NCI-H748 (cell line): ENCODE measurements at regions not wholly inside any gene's neighbourhood (a gene's known extent, or its start where the extent isn't known, plus 50 kb on each side); places are given as distances from the start of the nearest gene placed in this dataset.
"Not testable (repeated sequence)": the region's sequence is repeated elsewhere in the genome, so short reads cannot be mapped to it uniquely, and the experiment has no call there.

Source experiments
- DNase-seq: peaks from one replicate; lab custom pipeline; 2025; ENCODE audit not compliant: unreplicated experiment; lab: John Stamatoyannopoulos, UW

DNA sequence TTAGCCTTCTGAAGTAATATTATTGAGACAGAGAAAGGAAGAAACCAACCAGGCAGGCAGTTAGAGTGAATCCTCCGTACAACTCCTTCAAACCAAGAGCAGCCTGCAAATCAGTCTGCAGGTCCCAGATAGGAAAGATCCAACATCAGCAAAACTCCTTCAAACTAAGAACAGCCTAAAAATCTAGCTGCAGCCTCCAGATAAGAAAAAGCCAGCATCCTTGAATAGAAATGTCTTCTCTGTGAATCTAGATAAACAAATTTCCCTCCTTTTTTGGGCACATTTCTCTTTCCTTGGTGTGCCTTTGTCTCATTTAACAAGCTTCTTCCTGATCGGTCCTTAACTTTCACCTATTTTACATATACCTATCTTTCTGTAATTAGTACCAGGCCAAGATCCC is 1004.6 kb upstream of the TMEFF2 start:
- no peak for DNase-seq

DNA sequence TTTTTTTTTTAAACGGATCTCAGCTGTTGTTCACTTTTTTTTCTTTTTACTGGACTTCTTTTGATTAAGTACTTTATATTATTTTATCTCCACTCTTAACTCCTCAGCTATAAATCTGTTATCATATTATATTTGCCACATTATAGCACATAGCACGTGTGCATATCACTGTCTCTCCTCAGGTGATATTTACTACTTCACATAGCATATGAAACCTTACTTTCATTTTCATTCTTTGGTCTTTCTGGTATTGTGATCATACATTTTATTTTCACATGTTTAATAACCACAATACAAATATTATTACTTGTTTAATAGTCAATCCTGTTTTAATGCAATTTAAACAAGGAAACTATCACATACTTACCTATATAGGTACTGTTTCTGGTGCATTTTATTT is 993.1 kb upstream of the TMEFF2 start:
- no peak for DNase-seq

DNA sequence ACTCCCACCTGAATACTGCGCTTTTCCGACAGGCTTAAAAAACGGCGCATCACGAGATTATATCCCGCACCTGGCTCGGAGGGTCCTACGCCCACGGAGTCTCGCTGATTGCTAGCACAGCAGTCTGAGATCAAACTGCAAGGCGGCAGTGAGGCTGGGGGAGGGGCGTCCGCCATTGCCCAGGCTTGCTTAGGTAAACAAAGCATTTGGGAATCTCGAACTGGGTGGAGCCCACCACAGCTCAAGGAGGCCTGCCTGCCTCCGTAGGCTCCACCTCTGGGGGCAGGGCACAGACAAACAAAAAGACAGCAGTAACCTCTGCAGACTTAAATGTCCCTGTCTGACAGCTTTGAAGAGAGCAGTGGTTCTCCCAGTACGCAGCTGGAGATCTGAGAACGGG is 976.2 kb upstream of the TMEFF2 start:
- DNase-seq: not testable (repeated sequence)

DNA sequence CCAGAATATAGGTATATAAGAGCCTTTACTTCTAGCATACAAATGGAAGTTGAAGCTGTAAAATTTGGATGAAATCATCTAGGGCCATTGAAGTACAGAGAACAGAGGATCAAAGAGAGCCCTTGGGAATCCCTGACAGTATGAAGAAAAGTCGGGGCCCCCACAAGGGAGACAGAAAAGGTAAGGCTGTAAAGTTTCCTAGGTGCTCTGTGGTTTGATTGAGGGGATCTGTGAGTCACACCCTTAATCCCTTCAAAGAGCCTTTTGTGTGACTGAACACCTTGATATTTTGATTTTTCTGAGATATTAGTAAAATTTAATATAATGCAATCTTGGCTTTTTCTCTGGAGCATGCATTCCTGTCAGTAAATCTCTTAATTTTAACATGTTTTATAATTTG is 961.7 kb upstream of the TMEFF2 start:
- no peak for DNase-seq

DNA sequence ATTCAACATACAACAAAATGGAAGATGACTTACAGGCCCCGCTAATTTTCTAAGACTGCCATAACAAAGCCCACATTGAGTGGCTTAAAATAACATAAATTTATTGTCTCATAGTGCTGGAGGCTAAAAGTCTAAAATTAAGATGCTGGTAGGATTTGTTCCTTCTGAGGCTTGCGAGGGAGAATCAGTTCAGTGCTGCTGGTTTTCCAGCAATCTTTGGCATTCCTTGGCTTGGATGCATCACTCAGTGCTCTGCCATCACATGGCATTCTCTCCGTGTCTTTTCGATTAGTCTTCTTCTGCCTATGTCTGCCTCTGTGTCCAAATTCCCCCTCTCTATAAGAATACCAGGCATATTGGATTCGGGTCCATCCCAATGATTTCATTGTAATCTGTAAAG is 959.3 kb upstream of the TMEFF2 start:
- no peak for DNase-seq

DNA sequence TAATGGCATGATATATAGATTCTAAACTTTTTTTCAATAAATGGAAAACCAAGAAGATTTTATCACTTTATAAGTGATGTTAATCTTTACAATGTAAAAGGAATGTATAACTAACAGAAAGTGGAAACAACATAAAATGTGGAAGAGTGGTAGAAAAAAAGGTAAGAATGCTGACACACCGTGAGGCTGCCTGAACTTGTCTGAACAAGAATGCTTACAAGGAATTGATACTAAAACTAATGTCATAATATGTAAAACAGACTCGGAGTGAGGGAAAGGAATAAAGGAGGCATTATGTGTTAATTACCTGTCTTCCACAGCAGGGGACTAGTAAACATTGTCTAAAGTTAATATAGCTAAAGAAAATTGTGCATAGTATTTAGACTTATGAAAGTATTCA is 958.8 kb upstream of the TMEFF2 start:
- no peak for DNase-seq

DNA sequence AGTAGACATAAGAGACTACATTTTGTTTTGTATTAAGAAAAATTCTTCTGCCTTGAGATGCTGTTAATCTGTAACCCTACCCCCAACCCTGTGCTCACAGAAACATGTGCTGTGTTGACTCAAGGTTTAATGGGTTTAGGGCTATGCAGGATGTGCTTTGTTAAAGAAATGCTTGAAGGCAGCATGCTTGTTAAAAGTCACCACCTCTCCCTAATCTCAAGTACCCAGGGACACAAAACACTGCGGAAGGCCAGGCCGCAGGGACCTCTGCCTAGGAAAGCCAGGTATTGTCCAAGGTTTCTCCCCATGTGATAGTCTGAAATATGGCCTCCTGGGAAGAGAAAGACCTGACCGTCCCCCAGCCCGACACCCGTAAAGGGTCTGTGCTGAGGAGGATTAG is 947.7 kb upstream of the TMEFF2 start:
- not testable (repeated sequence) for DNase-seq

DNA sequence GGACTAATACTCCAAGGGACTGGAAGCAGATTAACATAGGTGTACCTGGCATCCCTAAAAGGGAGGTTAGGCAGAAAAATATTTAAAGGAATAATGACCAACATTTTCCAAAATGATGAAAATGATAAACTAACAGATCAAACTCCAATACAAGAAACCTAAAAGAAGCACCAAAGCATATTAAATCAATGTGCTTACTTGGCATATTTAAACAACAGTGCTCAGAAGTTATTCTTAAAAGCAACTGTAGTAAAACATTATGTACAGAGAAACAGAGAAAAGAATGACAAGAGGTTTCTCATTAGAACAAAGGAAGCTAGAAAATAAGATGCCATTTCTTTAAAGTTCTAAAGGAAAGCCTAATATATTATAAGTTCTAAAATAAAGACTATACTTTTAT is 947.3 kb upstream of the TMEFF2 start:
- no peak for DNase-seq

DNA sequence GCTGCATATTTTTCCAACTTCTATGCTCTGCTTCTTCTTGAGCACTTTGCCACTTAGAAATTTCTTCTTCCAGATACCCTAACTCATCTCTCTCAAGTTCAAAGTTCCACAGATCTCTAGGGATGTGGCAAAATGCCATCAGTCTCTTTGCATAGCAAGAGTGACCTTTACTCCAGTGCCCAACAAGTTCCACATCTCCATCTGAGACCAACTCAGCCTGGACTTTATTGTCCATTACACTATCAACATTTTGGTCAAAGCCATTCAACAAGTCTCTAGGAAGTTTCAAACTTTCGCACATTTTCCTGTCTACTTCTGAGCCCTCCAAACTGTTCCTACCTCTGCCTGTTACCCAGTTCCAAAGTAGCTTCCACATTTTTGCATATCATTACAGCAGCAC is 946.2 kb upstream of the TMEFF2 start:
- not testable (repeated sequence) for DNase-seq

DNA sequence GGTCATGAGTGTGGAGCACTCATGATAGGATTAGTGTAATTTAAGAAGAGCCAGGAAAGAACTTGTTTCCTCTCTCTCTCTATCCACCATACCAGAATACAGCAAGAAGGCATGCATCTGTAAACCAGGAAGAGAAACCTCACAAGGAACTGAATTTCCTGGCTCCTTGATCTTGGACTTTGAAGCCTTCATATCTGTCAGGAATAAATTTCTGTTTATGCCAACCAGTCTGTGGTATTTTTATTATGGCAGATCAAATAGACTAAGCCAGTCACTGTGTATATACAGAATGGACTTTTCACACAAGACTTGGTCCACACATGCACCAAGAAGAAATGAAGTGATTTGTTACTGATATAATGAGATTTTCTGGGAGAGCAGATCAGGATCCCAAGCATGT is 930.1 kb upstream of the TMEFF2 start:
- no peak for DNase-seq

DNA sequence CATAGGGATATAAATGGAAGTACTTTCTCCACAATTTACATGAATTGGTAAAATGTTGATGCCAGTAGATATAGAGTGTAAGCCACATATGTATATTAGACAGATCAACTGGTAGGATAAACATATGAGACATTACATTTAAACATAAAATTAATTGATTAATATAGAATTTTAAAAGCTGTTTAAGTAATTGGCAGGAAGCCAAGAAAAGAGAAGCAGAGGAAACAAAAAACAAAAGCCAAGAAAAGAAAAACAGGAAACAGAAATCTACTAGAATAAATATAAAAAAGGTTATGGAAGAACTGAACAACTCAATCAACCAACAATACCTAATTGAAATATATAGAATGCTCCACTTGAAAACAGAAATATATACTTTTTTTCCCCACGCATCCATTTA is 920.1 kb upstream of the TMEFF2 start:
- DNase-seq: no peak

DNA sequence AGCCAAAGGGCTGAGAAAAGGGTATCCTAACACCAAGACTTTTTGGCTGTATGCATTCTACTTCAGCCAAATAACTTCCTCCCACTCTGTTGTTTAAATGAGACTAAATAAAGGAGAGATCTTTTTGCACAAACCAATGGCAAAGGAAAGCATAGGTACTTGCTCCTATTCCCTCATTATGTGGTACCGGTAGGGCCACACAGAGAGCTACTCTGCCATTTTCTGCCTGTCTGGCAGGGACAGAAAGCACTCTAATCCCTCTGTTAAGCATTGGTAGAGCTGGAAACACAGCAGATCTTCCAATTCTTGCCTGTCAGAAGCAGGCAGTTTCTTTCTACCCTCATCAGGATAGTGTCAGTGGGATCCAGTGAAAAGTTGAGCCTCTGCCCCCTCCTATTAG is 918.3 kb upstream of the TMEFF2 start:
- no peak for DNase-seq

DNA sequence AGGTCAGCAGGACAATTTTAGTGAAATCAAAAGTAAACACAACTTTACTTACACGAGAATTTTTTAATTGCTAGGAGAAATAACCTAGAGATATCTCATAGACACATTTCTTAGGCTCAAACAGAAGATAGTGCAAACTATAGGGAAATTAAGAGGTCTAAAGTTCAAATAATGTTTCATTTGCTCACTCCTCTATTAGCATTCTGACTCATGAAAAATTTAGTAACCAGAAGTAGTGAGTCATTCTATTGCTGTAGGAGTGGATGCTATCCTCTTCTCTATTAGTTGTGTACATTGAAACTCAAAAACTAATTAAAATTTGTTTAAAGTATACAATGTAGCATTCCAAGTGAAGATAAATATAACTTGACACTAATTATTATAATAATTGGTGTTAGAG is 908.3 kb upstream of the TMEFF2 start:
- DNase-seq: no peak

DNA sequence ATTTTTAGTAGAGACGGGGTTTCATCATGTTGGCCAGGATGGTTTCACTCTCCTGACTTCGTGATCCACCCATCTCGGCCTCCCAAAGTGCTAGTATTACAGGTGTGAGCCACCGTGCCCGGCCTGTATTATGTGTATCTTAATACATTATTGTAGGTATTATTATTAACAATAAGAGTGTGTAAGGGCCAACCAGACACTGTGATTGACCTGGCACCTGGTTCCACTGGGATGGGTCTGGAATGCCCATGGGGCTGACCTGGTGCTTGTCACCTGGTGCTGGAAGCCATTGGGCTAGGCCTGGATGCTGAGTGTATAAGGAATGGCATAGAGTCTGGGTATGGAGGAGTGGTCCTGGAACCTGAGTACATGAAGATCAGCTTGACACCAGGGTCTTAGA is 906.9 kb upstream of the TMEFF2 start:
- DNase-seq: no peak

DNA sequence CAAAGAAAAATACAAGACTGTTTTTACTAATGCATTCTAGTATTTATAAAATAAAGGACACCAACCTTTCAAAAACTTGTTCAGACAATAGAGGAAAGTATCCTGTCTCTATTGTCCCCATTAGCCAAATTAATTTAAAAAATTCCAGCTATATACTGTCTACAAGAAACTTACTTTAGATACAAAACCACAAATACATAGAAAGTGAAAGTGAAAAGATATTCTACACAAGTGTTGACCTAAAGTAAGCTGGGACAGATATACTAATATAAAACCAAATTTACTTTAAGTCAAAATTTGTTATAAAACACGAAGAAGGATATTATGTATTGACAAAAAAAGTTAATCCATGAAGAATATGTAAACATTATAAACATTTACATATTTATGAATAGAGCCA is 893.3 kb upstream of the TMEFF2 start:
- no peak for DNase-seq

DNA sequence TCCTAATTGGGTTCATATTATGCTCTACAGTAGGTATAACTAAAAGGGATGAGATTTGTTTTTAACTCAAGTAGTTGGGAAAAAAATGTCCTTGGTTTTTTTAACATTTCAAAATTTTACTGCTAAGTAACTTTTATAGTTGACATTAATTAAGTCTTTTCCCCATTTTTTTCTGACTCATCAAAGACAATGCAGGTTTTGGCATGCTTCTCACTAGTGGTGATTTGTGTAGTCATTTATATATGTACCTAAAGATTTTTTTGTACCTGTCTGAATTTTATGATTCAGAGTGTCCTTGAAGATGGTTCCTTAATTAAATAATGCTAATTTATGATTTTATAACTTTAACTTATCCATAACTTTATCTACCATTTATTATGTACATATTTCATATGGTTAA is 882.3 kb upstream of the TMEFF2 start:
- DNase-seq: no peak

DNA sequence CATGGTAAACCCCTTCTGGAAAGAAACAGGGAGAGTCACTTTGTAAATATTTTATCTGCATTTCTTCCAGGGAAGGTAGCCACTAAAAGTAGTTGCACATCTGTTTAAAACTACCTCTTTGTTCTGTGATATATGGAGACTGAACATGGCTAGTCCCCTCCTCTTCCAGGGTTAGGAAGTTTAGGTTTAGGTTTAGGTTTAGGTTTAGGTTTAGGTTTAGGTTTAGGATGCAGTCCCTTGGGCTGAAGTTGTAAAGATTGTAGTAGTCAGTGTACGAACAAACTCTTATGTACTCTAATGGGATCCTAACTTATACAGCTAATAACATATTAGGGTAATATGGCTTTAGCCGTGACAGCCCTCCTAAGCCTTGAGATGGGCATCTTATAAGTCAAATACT is 880.2 kb upstream of the TMEFF2 start:
- DNase-seq: no peak

DNA sequence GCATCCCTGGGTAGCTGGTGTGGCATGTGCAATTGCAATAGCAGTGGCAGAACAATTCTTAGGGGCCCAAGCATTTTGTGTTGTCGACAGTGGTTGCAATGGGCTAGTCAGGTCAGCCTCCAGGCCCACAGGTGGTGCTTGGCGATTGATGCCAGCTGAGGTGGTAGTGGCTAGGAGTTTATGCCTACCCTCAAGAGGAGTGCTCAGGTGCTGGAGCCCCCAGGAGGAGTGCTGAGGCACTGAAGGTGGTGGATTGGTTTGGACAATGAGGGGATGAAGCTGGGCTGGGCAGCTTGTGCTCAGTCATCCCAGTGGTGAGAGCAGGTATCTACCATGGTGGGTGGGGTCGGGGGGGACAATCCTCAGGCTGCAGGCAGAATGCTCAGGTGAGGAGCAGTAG is 877.9 kb upstream of the TMEFF2 start:
- DNase-seq: no peak

DNA sequence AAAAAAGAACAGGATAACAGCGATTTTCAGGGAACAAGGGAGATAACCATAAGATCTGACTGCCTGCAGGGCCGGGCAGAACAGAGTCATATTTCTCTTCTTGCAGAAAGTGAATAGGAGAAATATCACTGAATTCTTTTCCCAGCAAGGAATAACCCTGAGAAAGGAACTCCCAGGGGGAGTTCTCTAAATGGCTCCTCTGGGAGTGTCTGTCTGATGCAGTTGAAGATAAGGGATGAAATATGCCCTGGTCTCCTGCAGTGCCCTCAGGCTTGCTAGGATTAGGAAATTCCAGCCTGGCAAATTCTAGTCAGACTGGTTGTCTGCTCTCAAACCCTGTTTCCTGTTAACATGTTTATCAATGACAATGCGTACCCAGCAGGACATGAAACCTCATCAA is 830.8 kb upstream of the TMEFF2 start:
- DNase-seq: not testable (repeated sequence)

DNA sequence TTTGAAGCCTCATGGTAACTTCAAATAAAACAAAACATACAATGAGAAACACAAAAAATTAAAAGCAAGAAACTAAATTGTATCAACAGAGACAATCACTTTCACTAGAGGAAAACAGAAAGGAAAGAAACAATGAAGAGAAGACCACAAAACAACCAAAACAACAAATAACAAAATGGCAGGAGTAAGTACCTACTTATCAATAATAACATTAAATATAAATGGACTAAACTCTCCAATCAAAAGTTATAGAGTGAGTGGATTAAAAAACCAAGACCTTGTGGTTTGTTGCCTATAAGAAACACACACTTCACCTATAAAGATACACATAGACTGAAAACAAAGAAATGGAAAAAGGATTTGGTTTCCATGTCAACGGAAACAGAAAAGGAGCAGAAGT is 830.1 kb upstream of the TMEFF2 start:
- DNase-seq: no peak

DNA sequence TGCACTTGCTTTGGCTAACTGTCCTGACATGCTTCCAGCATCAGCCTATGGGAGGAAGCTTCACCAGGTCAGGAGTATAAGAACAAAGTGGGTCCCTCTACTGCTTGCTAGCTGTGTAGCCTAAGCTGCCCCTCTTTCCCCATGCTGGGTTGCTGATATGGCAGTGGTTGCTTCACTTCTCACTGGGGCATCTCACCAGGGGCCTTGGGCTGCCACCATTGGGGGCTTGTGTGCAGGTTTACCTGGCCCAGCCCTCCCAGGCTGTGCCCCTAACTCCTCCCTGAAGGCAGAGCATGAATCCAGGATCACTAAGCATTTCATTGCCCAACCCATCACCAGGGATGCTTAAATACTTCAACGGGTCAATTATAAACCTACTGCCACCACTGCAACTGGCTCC is 817.1 kb upstream of the TMEFF2 start:
- no peak for DNase-seq

DNA sequence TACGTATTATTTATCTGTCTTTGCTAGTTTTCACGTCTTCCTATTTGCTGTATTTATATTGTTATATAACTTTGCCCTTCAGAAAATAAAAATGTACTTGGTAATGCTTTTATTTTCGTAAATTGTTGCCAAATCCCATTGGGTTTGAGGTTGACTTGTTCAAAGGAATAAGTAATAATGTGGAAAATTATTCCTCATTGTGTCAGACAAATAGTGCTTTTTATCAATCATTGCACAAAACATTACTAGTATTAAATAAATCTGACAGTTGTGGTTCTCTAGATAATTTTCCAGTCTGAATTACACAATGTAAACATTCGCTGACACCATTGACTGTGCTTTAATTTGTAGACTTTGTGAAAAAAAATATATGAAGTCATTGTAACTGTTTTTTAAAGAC is 798.3 kb upstream of the TMEFF2 start:
- DNase-seq: no peak

DNA sequence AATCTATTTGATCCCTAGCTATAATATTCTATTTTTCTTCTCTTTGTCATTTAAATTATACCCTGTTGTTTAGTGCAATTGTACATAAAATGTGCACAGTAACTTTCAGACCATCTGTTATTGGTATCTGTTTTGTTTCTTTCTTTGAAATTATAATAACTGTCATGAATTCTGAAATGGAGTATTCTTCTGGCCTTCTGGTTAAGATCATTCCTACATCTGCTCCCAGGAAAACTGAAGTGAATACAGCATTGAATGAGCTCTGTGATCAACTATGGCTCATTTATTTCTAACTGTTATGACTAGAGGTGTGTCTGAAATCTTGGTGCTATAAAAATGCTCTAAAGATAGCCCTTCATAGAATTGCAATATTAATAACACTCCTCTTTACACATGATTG is 788.4 kb upstream of the TMEFF2 start:
- DNase-seq: no peak

DNA sequence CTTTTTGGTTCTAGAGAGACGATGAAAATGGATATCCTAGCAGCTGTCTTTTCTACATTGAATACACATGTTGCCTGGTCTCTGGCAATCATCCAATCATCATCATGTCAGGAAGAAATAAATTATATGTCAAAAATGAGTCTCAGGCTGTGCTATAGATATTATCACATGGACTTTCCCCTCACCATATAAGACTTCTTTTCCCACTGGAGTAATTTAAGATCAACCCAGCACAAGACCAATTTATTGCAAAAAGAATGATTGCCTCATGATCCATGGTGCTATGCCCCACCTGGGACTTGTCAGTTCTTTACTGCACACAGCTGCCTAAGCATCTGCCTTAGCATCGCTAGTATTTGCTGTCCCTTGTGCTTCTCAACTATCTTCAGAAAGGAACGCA is 783.7 kb upstream of the TMEFF2 start:
- peak; percentile 74 for DNase-seq
